ENCODE measurements at regions not wholly inside any gene's neighbourhood (a gene's known extent, or its start where the extent isn't known, plus 50 kb on each side); places are given as distances from the start of the nearest gene placed in this dataset.
"Not testable (repeated sequence)": the region's sequence is repeated elsewhere in the genome, so short reads cannot be mapped to it uniquely, and the experiment has no call there.

- H3K27me3 ChIP-seq = no peaks in the 10 kb centered on the region
- TF ChIP-seq EZH2phosphoT487 (IDR thresholded peaks at IDR 0.05; ENCODE audit: low read depth, severe bottlenecking, unreplicated experiment) (no peak), CTCF (IDR thresholded peaks at IDR 0.05; ENCODE audit: poor library complexity) (no peak), EZH2 (IDR thresholded peaks at IDR 0.05; ENCODE audit: borderline replicate concordance) (no peak)
- no peak overlapping the region for H2AFZ ChIP-seq
- no peak for DNase-seq (ENCODE audit: low spot score)
- H3K4me1 ChIP-seq (ENCODE audit: insufficient read depth) = no peaks in the 10 kb centered on the region
- no peaks in the 10 kb centered on the region for H3K9me2 ChIP-seq (replicated peaks; ENCODE audit: insufficient read depth)
- no peak overlapping the region for H3K27ac ChIP-seq
- H3K4me3 ChIP-seq = no peak overlapping the region
- H3K79me2 ChIP-seq = no peaks in the 10 kb centered on the region
- no peaks in the 10 kb centered on the region for H3K36me3 ChIP-seq (replicated peaks; ENCODE audit: insufficient read depth, low read depth)
- no peaks in the 10 kb centered on the region for H4K20me1 ChIP-seq (ENCODE audit: insufficient read depth, poor library complexity, severe bottlenecking)
- no peaks in the 10 kb centered on the region for H3K9me3 ChIP-seq (ENCODE audit: low read depth)
- WGBS (ENCODE audit: low lambda C conversion rate, missing lambda C conversion rate) = 89% methylated on average over 1 of the region's 1 CpG
- H3K4me2 ChIP-seq = no peak overlapping the region
Observed at GRCh38 chr4:111326450-111326849, 703.6 kb upstream of the PITX2 start.

- Histone ChIP-seq H3K4me1 (ENCODE audit: insufficient read depth) (no peaks in the 10 kb centered on the region), H3K4me3 (no peak overlapping the region), H3K9me3 (ENCODE audit: low read depth) (no peaks in the 10 kb centered on the region), H3K79me2 (no peaks in the 10 kb centered on the region), H3K4me2 (no peak overlapping the region), H3K27me3 (no peaks in the 10 kb centered on the region), H4K20me1 (ENCODE audit: insufficient read depth, poor library complexity, severe bottlenecking) (no peaks in the 10 kb centered on the region), H3K36me3 (replicated peaks; ENCODE audit: insufficient read depth, low read depth) (no peaks in the 10 kb centered on the region), H3K9me2 (replicated peaks; ENCODE audit: insufficient read depth) (no peaks in the 10 kb centered on the region), H3K27ac (no peak overlapping the region), H2AFZ (no peak overlapping the region)
- no peak for TF ChIP-seq CTCF (IDR thresholded peaks at IDR 0.05; ENCODE audit: poor library complexity)
- TF ChIP-seq EZH2phosphoT487 (IDR thresholded peaks at IDR 0.05; ENCODE audit: low read depth, severe bottlenecking, unreplicated experiment) = no peak
- TF ChIP-seq EZH2 (IDR thresholded peaks at IDR 0.05; ENCODE audit: borderline replicate concordance) = no peak
- no peak for DNase-seq (ENCODE audit: low spot score)
- WGBS (ENCODE audit: low lambda C conversion rate, missing lambda C conversion rate) = 83% methylated on average over 2 of the region's 2 CpGs
Observed at GRCh38 chr4:111330786-111331185, 707.9 kb upstream of the PITX2 start.

GRCh38 chr4:111334361-111334760 is 711.5 kb upstream of the PITX2 start:
- H3K36me3 ChIP-seq (replicated peaks; ENCODE audit: insufficient read depth, low read depth) = no peaks in the 10 kb centered on the region
- TF ChIP-seq EZH2phosphoT487 (IDR thresholded peaks at IDR 0.05; ENCODE audit: low read depth, severe bottlenecking, unreplicated experiment) (no peak), CTCF (IDR thresholded peaks at IDR 0.05; ENCODE audit: poor library complexity) (no peak), EZH2 (IDR thresholded peaks at IDR 0.05; ENCODE audit: borderline replicate concordance) (no peak)
- H3K27ac ChIP-seq = no peak overlapping the region
- H3K4me1 ChIP-seq (ENCODE audit: insufficient read depth) = no peaks in the 10 kb centered on the region
- H3K9me2 ChIP-seq (replicated peaks; ENCODE audit: insufficient read depth) = no peaks in the 10 kb centered on the region
- H4K20me1 ChIP-seq (ENCODE audit: insufficient read depth, poor library complexity, severe bottlenecking) = no peaks in the 10 kb centered on the region
- DNase-seq (ENCODE audit: low spot score) = no peak
- no peaks in the 10 kb centered on the region for H3K9me3 ChIP-seq (ENCODE audit: low read depth)
- H3K79me2 ChIP-seq = no peaks in the 10 kb centered on the region
- no peaks in the 10 kb centered on the region for H3K27me3 ChIP-seq
- H2AFZ ChIP-seq = no peak overlapping the region
- H3K4me2 ChIP-seq = no peak overlapping the region
- H3K4me3 ChIP-seq = no peak overlapping the region

- H3K9me2 ChIP-seq (replicated peaks; ENCODE audit: insufficient read depth); DNase-seq (ENCODE audit: low spot score); H4K20me1 ChIP-seq (ENCODE audit: insufficient read depth, poor library complexity, severe bottlenecking); H3K79me2 ChIP-seq; H3K9me3 ChIP-seq (ENCODE audit: low read depth); H3K4me1 ChIP-seq (ENCODE audit: insufficient read depth); H2AFZ ChIP-seq; H3K36me3 ChIP-seq (replicated peaks; ENCODE audit: insufficient read depth, low read depth); H3K4me2 ChIP-seq; H3K4me3 ChIP-seq; H3K27ac ChIP-seq; H3K27me3 ChIP-seq: not testable (repeated sequence)
- WGBS (ENCODE audit: low lambda C conversion rate, missing lambda C conversion rate) = 74% methylated on average over 16 of the region's 18 CpGs
Observed at GRCh38 chr4:111337186-111337876, 714.5 kb upstream of the PITX2 start.
